Stimulated activated CD4-positive, alpha-beta T cell treated with anti-CD3 and anti-CD28 coated beads, Interleukin-12 subunit alpha, Interleukin-12 subunit beta, amount 100 ng/mL, for 48 hours (primary cell): ENCODE measurements at regions not wholly inside any gene's neighbourhood (a gene's known extent, or its start where the extent isn't known, plus 50 kb on each side); places are given as distances from the start of the nearest gene placed in this dataset.
"Not testable (repeated sequence)": the region's sequence is repeated elsewhere in the genome, so short reads cannot be mapped to it uniquely, and the experiment has no call there.

Source experiments
- DNase-seq, 3 donors: peaks; one replicate each; pipeline ENCODE4 v3.0.0-alpha.2; 2020; ENCODE audit warnings: low read depth in 2 of 3, low spot score in 1 of 3

DNA sequence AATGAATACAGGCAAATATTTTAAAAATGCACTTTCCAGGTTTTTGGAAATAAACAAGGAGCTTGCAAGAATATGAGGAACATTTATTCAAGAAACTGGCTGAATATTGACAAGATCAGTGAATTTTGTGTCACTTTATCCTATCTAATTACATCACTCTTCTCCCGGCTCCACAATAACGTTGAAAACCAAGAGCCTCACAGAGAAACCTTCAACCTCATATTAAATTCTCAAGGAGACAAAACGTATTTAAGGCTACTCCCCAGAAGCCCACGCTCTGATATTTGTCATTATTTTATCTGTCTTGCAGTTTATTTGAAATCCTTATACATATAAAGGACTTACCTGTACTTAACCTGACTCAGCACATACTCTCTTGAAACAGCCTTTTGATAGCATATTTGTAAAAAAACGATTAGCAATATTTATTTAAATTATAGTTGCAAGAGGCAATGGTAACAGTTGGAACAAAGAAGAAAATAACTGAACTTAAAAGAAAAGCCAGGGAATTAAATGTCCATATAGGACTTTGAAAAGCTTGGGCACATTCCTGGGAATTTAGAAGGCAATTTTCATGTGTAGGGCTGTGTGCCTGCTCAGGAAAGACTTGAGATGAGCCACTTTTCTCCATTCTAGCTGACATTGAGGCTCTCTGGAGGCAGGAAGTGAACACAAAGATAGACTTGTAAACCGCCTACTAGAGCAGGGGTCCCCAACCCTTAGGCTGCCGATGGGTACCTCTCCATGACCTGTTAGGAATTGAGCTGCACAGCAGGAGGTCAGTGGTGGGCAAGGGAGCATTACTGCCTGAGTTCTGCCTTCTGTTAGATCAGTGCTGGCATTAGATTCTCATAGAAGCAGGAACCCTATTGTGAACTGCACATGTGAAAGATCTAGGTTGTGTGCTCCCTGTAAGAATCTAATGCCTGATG is 636.4 kb downstream of the SLC16A7 start:
- no peak for DNase-seq

DNA sequence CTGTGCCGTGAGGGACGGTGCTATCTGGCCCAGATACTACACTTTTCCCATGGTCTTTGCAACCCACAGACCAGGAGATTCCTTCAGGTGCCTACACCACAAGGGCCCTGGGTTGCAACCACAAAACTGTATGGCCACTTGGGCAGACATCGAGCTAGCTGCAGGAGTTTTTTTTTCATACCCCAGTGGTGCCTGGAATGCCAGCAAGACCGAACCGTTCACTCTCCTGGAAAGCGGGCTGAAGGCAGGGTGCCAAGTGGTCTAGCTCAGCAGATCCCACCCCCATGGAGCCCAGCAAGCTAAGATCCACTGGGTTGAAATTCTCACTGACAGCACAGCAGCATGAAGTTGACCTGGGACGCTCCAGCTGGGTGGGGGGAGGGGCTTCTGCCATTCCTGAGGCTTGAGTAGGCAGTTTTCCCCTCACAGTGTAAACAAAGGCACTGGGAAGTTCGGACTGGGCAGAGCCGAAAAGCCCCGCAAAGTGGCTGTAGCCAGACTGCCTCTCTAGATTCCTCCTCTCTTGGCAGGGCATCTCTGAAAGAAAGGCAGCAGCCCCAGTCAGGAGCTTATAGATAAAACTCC is 638.9 kb downstream of the SLC16A7 start:
- DNase-seq, result not testable (repeated sequence)

DNA sequence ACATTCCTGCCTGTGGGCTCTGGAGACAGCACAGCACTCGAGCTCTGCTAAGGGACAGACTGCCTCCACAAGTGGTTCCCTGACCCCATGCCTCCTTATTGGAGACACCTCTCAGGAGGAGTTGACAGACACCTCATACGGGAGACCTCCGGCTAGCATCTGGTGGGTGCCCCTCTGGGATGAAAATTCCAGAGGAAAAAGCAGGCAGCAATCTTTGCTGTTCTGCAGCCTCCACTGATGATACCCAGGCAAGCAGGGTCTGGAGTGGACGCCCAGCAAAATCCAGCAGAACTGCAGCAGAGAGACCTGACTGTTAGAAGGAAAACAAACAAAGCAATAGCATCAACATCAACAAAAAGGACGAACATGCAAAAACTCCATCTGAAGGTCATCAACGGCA is 639.4 kb downstream of the SLC16A7 start:
- no peak for DNase-seq

DNA sequence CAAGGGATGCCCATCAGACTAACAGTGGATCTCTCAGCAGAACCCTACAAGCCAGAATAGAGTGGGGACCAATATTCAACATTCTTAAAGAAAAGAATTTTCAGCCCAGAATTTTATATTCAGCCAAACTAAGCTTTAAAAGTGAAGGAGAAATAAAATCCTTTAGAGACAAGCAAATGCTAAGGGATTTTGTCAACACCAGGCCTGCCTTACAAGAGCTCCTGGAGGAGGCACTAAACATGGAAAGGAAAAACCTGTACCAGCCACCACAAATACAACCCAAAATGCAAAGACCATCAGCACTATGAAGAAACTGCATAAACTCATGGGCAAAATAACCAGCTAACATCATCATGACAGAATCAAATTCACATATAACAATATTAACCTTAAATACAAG is 640.6 kb downstream of the SLC16A7 start:
- not testable (repeated sequence) for DNase-seq

DNA sequence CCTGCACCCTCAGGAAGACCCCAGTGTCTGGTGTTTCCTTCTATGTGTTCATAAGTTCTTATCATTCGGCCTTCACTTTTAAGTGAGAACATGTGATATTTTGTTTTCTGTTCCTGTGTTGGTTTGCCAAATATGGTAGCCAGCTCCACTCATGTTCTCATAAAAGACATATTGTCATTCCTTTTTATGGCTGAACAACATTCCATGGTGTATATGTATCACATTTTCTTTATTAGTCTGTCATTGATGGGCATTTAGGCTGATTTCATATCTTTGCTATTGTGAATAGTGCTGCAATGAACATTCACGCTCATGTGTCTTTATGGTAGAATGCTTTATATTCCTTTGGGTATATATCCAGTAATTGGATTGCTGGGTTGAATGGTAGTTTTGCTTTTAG is 645.1 kb downstream of the SLC16A7 start:
- DNase-seq, result no peak

DNA sequence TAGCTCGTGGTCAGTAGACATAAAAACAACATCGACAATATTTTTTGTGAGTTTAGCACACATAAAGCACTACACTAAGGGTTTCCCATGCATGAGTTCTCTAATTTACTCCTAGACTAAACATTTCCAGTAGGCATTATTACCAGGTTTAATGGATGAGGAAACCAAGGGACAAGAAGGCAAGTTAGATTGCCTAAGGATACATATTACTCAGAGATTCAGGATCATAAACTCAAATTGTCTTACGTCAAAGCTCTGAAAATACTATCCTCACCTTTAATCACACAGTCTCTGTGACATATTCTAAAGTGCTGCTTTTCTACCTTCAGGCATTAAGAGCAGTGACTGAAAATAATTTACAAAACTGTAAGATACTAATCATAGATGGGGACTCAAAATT is 655.3 kb downstream of the SLC16A7 start:
- no peak for DNase-seq

DNA sequence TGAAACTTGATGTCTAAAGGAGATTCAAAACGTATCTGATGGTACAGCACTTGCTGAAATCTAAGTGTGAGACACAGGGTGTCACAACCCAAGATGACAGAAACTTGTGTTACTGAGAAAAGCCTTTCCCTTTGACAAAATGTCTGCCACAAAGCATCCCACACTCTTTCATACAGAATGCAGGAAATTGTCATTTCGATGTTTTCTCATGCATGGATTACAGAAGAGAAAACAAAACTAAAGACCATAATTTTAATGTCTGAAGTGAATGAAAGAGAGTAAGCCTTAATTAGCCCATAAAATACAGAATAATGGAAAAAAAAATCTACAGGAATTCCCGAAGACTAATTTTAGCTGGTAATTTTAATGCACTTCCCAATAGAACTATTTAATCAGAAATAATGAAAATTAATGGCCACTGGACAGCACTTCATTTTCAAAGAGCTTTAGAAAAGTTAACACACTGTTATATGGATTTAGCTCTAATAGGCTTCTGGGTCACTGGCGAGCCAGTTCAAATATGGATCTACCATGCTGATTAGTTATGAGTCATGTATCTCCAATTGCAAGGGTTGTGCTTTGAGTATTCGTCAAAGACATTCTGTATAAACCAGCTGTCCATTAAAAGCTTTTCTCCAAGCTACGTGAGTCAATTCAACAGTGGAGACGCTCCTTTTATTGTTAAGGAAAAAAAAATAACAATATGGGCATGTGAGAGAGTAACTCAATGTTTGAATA is 656.7 kb downstream of the SLC16A7 start:
- DNase-seq, result no peak

DNA sequence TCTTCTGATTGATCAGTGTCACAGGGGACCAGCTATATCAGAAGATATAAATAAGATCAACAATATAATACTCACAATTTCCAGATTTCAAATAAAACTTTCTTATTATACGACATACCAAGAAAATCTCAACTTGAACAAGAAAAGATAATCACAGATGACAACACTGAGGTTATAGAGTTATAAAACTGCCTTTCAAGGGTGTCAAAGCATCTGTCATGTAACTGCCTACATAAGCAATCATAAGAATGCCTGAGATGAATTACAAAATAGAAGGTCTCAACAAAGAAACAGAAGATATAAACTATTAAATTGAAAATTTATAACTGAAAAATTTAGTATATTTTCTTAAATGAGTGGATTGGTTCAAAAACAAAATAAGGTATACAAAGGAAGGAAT is 659.2 kb downstream of the SLC16A7 start:
- DNase-seq, result no peak

DNA sequence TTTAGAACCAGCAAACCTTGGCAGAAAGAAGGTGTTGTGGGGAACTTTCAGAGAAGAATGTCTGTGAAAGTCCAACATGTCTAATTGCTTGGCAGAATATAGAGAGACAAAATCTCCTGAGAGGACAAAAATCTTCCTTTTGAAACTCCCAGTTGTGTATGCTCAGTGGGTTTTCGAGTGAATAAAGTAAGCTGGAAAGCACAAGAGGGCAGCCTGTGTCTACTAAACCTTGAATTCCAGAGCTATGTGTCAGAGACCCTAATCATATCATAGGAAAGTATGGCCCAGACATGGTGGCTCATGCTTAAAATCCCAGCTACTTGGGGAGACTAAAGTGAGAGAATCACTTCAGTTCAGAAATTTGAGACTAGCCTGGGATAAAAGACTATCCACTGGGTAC is 661.2 kb downstream of the SLC16A7 start:
- DNase-seq, result no peak

DNA sequence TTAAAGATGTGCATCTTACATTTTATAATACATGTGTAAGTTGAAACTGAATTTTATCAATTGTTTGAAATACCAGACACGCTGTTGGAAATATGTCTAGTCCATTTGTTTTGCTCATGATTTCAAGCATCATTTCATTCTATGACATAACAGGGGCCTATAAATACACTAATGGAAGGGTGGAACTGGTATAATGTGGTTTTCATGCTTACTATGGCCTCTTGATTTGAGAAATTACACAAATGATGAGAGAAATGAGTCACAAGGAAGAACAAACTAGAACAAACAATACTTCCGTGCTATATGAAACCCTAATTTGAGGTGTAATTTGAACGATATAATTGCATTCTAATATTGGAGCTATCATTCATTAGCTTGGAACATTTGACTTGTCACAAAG is 663.4 kb downstream of the SLC16A7 start:
- DNase-seq, result no peak

DNA sequence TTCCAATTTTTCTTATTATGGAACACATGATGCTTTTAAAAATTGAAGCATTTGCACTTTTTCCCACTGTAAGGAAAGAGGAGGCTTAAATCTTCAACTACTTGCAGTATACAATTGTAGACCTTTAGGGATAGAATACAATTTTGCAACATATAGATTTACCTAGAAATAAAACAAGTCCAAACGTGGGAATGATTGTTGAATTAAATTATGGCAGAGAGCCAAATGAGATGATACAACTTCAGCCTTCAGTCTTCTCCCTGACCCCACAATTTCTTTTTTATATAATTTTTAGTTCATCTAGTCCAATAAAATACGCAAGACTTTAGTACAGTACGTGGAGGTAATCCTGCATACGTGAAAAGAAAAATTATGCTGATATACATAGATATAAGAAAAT is 666.5 kb downstream of the SLC16A7 start:
- DNase-seq, result no peak

DNA sequence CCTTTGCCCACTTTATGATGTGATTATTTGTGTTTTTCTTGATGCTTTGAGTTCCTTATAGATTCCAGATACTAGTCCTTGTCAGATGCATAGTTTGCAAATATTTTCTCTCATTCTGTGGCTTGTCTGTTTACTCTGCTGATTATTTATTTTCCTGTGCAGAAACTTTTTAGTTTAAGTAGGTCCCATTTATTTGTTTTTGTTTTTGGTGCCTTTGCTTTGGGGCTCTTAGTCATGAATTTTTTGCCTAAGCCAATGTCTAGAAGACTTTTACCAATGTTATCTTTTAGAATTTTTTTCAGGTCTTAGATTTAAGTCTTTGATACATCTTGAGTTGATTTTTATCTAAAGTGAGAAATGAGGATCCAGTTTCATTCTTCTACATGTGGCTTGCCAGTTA is 667.3 kb downstream of the SLC16A7 start:
- DNase-seq, result no peak

DNA sequence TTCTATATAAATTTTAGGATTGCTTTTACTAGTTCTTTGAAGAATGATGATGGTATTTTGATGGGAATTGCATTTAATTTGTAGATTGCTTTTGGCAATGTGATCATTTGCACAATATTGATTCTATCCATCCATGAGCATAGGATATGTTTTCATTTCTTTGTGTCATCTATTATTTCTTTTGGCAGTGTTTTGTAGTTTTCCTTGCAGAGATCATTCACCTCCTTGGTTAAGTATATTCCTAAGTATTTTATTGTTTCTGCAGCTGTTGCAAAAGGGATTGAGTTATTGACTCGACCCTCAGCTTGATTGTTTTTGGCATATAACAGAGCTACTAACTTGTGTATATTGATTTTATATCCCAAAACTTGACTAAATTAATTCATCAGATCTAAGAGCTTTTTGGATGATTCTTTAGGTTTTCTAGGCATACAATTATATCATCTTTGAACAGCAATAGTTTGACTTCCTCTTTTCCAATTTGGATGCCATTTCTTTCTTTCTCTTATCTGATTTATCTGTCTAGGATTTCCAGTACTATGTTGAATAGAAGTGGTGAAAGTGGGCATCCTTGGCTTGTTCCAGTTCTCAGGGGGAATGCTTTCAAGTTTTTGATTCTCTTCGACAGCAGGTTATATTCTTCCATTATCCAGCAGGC is 668.1 kb downstream of the SLC16A7 start:
- DNase-seq, result no peak

DNA sequence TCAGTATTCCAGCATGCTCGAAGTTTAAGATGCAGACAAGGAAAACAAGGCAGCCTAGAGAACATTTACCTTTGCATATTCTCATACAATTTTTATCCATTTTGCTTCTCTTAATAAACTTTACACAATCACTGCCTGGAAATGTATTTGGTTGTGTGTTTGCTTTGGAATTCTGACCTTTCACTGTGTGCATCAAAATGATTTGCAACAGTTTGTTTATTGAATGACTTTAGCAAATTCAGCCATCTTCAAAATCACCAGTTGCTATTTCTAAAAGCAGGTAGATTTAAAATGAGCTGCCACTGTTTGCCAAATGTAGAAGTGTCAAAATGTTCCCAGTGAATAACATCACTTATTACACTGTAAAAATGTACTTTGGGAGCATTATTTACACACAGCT is 669.9 kb downstream of the SLC16A7 start:
- no peak for DNase-seq

DNA sequence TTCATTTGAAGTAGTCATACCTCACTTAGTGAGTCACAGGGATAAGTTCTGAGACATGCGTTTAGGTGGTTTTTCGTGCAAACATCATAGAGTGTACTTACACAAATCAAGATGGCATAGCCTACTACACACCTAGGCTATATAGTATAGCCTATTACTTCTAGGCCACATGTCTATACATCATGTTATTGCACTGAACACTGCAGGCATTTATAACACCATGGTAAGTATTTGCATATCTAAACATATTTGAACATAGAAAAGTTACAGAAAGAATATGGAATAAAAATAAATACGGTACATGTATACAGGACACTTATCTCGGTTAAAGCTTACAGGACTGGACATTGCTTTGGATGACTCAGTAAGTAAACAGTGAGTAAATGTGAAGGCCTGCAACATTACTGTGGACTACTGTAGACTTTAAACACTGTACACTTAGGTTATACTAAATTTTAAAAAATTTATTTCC is 670.6 kb downstream of the SLC16A7 start:
- no peak for DNase-seq

DNA sequence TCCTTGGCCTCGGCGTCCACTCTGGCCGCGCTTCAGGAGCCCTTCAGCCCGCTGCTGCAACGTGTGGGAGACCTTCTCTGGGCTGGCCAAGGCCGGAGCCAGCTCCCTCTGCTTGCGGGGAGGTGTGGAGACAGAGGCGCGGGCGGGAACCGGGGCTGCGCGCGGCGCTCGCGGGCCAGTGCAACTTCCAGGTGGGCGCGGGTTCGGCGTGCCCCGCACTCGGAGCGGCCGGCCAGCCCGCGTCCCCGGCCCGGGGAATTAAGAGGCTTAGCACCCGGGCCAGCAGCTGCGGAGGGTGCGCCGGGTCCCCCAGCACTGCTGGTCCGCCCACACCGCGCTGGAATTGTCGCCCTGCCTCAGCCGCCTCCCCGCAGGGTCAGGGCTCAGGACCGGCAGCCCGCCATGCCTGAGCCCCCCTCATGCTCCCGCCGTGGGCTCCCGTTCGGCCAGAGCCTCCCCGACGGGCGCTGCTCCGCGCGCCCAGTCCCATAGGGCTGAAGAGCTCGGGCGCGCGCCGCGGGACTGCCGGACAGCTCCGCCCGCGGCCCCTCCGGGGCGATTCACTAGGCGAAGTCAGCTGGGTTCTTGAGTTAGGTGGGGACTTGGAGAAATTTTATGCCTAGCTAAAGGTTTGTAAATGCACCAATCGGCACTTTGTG is 673.9 kb downstream of the SLC16A7 start:
- DNase-seq, result no peak

DNA sequence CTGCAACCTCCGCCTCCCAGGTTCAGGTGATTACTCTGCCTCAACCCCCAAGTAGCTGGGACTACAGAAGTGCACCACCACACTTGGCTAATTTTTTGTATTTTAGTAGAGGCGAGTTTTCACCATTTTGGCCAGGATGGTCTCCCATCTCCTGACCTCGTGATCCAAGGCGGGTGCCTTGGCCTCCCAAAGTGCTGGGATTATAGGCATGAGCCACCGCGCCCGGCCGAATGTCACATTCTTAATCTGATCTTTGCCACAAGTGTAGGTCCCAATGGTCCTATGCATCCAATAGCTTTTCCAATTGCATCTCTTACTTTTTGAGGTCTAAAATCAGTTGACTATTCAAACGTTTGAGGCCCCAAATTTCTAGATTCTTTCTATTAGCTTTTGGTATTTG is 676.0 kb downstream of the SLC16A7 start:
- DNase-seq, result no peak

DNA sequence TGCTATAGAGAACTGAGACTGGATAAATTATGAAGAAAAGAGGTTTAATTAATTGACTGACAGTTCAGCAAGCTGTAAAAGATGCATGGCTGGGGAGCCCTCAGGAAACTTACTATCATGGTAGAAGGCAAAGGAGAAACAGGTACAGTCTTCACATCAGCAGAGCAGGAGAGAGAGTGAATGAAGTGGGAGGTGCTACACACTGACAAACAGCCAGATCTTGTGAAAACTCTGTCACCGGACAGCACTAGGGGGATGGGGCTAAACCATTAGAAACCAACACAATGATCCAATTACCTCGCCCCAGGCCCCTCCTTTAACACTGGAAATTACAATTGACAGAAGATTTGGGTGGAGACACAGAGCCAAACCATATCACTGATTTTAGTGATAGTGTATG is 682.4 kb downstream of the SLC16A7 start:
- no peak for DNase-seq

DNA sequence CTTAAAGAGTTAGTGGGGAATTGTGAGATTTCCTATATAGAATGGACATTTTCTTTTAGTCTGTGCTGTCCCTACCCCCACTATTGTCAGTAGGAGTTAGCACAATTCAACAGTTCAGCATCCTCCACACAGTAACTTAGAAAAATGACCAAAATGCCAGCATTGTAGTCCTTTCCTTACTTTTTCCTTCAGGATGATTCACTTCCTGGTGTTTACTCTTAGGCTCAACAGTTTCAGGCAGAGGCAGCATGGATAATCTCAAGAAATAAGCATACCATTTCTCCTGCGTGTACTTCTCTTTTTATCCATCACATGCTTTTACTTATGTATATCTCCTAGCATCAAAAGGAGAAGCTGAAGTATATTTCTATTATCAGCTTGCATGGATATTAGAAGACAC is 683.4 kb downstream of the SLC16A7 start:
- DNase-seq, result no peak

DNA sequence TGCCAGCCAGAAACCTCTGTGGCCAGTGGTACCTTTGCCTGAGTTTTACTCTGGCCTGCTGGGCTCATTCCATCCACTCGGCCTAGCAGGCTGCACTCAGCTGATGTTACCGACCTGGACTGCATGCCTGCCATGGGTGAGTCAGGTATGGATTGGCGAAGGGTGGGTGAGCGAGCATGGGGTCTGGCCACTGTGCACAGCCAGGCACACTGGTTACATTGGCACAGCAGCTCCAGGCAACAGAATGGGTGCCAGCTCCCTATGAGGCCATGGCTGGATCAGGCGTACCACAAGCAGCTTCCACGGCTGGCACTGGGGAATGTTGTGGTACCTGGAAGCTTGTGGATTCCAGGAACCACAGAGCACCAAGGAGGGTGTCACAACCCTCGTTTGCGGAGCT is 685.7 kb downstream of the SLC16A7 start:
- no peak for DNase-seq

DNA sequence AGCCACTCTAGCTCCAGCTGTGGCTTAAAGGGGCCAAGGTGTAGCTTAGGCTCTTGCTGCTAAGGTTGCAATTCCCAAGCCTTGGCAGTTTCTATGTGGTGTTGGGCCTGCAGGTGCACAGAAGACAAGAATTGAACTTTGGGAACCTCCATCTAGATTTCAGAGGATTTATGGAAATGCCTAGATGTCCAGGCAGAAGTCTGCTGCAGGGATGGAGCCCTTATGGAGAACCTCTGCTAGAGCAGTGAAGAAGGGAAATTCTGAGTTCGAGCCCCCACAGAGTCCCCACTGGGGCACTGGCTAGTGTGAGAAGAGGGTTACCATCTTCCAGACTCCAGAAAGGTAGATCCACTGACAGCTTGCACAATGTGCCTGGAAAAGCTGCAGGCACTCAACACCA is 694.7 kb downstream of the SLC16A7 start:
- no peak for DNase-seq
